HepG2 (cell line): ENCODE measurements at regions not wholly inside any gene's neighbourhood (a gene's known extent, or its start where the extent isn't known, plus 50 kb on each side); places are given as distances from the start of the nearest gene placed in this dataset.

Source experiments
- ATAC-seq: fragments of 200-7000 bp; cut with Tn5 transposase; 3 replicates; pipeline ENCODE4 v1.9.1; 2020; ENCODE audit warnings: mild to moderate bottlenecking, moderate library complexity
- BruUV-seq: library from RNA; stranded (reverse); fragments of 400-500 nt; replicated peaks from 2 replicates; lab custom pipeline; 2021; lab: Mats Ljungman, UMichigan
- CTCF ChIA-PET: fragments of 300-600 bp; formaldehyde crosslinking; extraction: SDS; loops from one replicate; lab custom pipeline; 2021; ENCODE audit warnings: low total read pairs, inconsistent platforms, low intra/inter-chr PET ratio; lab: Yijun Ruan, JAX
- POLR2A ChIA-PET: fragments of 350-600 bp; sonication (Branson Sonifier 250); formaldehyde crosslinking; loops from one replicate; lab custom pipeline; 2020; ENCODE audit warnings: antibody characterized with exemption, inconsistent platforms; lab: Yijun Ruan, JAX
- DNase-seq: peaks from one replicate; pipeline ENCODE4 v3.0.0-alpha.2; 2015; ENCODE audit warnings: low spot score
- FAIRE-seq: peaks from 3 replicates; lab custom pipeline; 2011; peaks lifted over from hg19 to GRCh38; lab: Jason Lieb, UNC
- H2AFZ ChIP-seq: one replicate; pipeline ENCODE4 v1.6.1; 2011; ENCODE audit warnings: low read length, inconsistent platforms
- H3K27ac ChIP-seq: fragments of 300-600 bp; 3 replicates; pipeline ENCODE4 v1.8.0; 2011; ENCODE audit warnings: mixed run types, mild to moderate bottlenecking, mixed read lengths, low read length, inconsistent platforms; ENCODE audit not compliant: insufficient read depth; ENCODE audit errors: extremely low read length
- H3K27me3 ChIP-seq, 2 experiments: fragments of 200-600 bp in 1 of 2; 2 replicates in 1 of 2; 3 replicates in 1 of 2; pipeline versions ENCODE4 v1.6.0 to v1.8.0; 2011; ENCODE audit warnings: low read length in 2 of 2, mild to moderate bottlenecking in 2 of 2, moderate library complexity in 2 of 2, inconsistent platforms in 1 of 2; ENCODE audit not compliant: insufficient read depth in 2 of 2, control insufficient read depth in 1 of 2
- H3K36me3 ChIP-seq, 2 experiments: fragments of 200-600 bp in 1 of 2; replicated peaks in 1 of 2; 2 replicates in 1 of 2; 3 replicates in 1 of 2; pipeline versions ENCODE4 v1.5.1 to v1.8.0; 2011; ENCODE audit warnings: low read length in 2 of 2, inconsistent platforms in 1 of 2; ENCODE audit not compliant: insufficient read depth in 2 of 2, control insufficient read depth in 1 of 2
- H3K4me1 ChIP-seq: 2 replicates; pipeline ENCODE4 v1.5.1; 2012; ENCODE audit warnings: low read length, inconsistent platforms; ENCODE audit not compliant: insufficient read depth
- H3K4me2 ChIP-seq: 2 replicates; pipeline ENCODE4 v1.6.0; 2011; ENCODE audit warnings: low read depth, low read length, inconsistent platforms
- H3K4me3 ChIP-seq, 3 experiments: fragments of 200-600 bp in 1 of 3; sonication (generic), shearing (Covaris generic) in 1 of 3; replicated peaks in 1 of 3; 2 replicates each; pipeline ENCODE4 v1.5.1; 2011 to 2016; ENCODE audit warnings: low read length in 3 of 3, inconsistent platforms in 2 of 3, low read depth in 2 of 3, mild to moderate bottlenecking in 2 of 3, control low read depth in 1 of 3, mixed read lengths in 1 of 3; ENCODE audit not compliant: insufficient read depth in 1 of 3
- H3K79me2 ChIP-seq: one replicate; pipeline ENCODE4 v1.6.1; 2011; ENCODE audit warnings: low read length, inconsistent platforms; ENCODE audit not compliant: insufficient read depth
- H3K9ac ChIP-seq: 2 replicates; pipeline ENCODE4 v1.6.0; 2011; ENCODE audit warnings: mild to moderate bottlenecking, low read depth, low read length, inconsistent platforms; ENCODE audit not compliant: insufficient read depth
- H3K9me3 ChIP-seq: 2 replicates; pipeline ENCODE4 v1.5.1; 2012; ENCODE audit warnings: mild to moderate bottlenecking, low read length
- H4K20me1 ChIP-seq: 2 replicates; pipeline ENCODE4 v1.6.0; 2011; ENCODE audit warnings: inconsistent platforms, mild to moderate bottlenecking, low read length, moderate library complexity; ENCODE audit not compliant: insufficient read depth
- CBX2 ChIP-seq, 2 experiments: fragments of 200-600 bp in 1 of 2; sonication (generic); formaldehyde crosslinking in 1 of 2; IDR thresholded peaks; 2 replicates each; pipeline versions ENCODE4 v1.7.0 to v1.8.1; 2018 to 2022; ENCODE audit warnings: low read depth in 2 of 2, low read length in 1 of 2, mild to moderate bottlenecking in 1 of 2, missing genetic modification reagents in 1 of 2
- DNMT1 ChIP-seq: sonication (generic); formaldehyde crosslinking; IDR thresholded peaks from 2 replicates; pipeline ENCODE4 v1.5.1; 2020; ENCODE audit warnings: mild to moderate bottlenecking, missing genetic modification reagents
- HCFC1 ChIP-seq: fragments of 150-350 bp; IDR thresholded peaks from 2 replicates; pipeline ENCODE4 v1.6.1; 2014; ENCODE audit warnings: low read depth, low read length
- HNRNPH1 ChIP-seq: fragments of 200-400 bp; formaldehyde crosslinking; optimal IDR thresholded peaks from 2 replicates; pipeline ENCODE3; 2017; ENCODE audit warnings: mild to moderate bottlenecking, low read depth, low read length
- SAFB2 ChIP-seq: sonication (generic); formaldehyde crosslinking; IDR thresholded peaks from 2 replicates; pipeline ENCODE4 v1.5.1; 2020; ENCODE audit warnings: missing genetic modification reagents, low read depth, mild to moderate bottlenecking, borderline replicate concordance
- ZNF234 ChIP-seq: sonication (generic); formaldehyde crosslinking; conservative IDR thresholded peaks from 2 replicates; pipeline ENCODE4 v1.5.1; 2020; ENCODE audit warnings: mild to moderate bottlenecking, missing genetic modification reagents
- ZNF275 ChIP-seq: sonication (generic); formaldehyde crosslinking; IDR thresholded peaks from 2 replicates; pipeline ENCODE4 v1.8.0; 2022; ENCODE audit warnings: missing genetic modification reagents, mild to moderate bottlenecking, inconsistent platforms, borderline replicate concordance
- ZNF350 ChIP-seq: sonication (generic); formaldehyde crosslinking; IDR thresholded peaks from 2 replicates; pipeline ENCODE4 v1.4.0; 2020; ENCODE audit warnings: mild to moderate bottlenecking, low read depth, missing genetic modification reagents, borderline replicate concordance
- ZNF772 ChIP-seq: sonication (generic); formaldehyde crosslinking; IDR thresholded peaks from 2 replicates; pipeline ENCODE4 v1.5.0; 2020; ENCODE audit warnings: mild to moderate bottlenecking, missing genetic modification reagents
- ZSCAN9 ChIP-seq: IDR thresholded peaks from 2 replicates; pipeline ENCODE4 v1.6.1; 2016; ENCODE audit warnings: borderline replicate concordance
- WGBS: methylation state at CpG from one replicate; pipeline ENCODE4 v1.1.6; 2017; ENCODE audit warnings: low lambda C conversion rate; 5-methylcytosine and 5-hydroxymethylcytosine counted together
- in situ Hi-C: cut with HindIII; loops from 2 replicates; pipeline ENCODE4 v1.10.0; 2017; ENCODE audit warnings: low pct_unique_long_range_greater_than_20kb; ENCODE audit not compliant: extremely low pct_ligation_motif_present
- intact Hi-C: fragments of 100-400 bp; cut with micrococcal nuclease; formaldehyde crosslinking; loops from one replicate; pipeline ENCODE4 v1.10.0; 2022; ENCODE audit not compliant: unreplicated experiment

- Histone ChIP-seq H3K27ac (no peak overlapping the region), H3K4me2 (no peak overlapping the region), H3K4me1 (no peaks in the 10 kb centered on the region), H3K27me3 (no peaks in the 10 kb centered on the region; a peak in 1 of 5 replicates), H3K9me3 (no peaks in the 10 kb centered on the region), H2AFZ (no peak overlapping the region)
- POLR2A ChIA-PET: no interaction called here
- FAIRE-seq: no peak
- in situ Hi-C loops: no loop called here
- TF ChIP-seq HCFC1 (no peak), CBX2 (IDR thresholded peaks at IDR 0.05; ENCODE audit: low read depth, low read length) (no peak), CBX2 (CRISPR knock-in tag; IDR thresholded peaks at IDR 0.05; ENCODE audit: low read depth) (no peak), HNRNPH1 (no peak), ZNF772 (no peak), ZNF234 (no peak), ZNF275 (CRISPR knock-in tag) (no peak), DNMT1 (no peak), ZNF350 (CRISPR knock-in tag) (no peak), SAFB2 (CRISPR knock-in tag) (no peak), ZSCAN9 (CRISPR knock-in tag) (no peak)
- TF ChIP-seq, all 625 proteins: peak for 0
- DNase-seq: no peak
- CTCF ChIA-PET: no interaction called here
- Histone ChIP-seq H3K4me3 (no peak overlapping the region), H3K36me3 (no peaks in the 10 kb centered on the region), H3K79me2 (no peaks in the 10 kb centered on the region), H4K20me1 (no peaks in the 10 kb centered on the region), H3K9ac (no peak overlapping the region)
- BruUV-seq: no TSS peak
- no peak for ATAC-seq
- intact Hi-C loops: no loop called here
- 52% methylated on average over 3 of the region's 3 CpGs for WGBS
Observed at GRCh38 chr1:59176471-59176870, 120.4 kb upstream of the FGGY start.
